Activated gamma-delta T cell treated with Interleukin-2 at 50 U/mL for 16 hours (primary cell): ENCODE measurements at regions not wholly inside any gene's neighbourhood (a gene's known extent, or its start where the extent isn't known, plus 50 kb on each side); places are given as distances from the start of the nearest gene placed in this dataset.

Source experiments
- DNase-seq: peaks from one replicate; pipeline ENCODE4 v3.0.0-alpha.2; 2020

- no peak for DNase-seq
Observed at GRCh38 chr16:49910541-49911071, 54.7 kb upstream of the ZNF423 start.

- DNase-seq = no peak
Observed at GRCh38 chr16:49911430-49911829, 55.5 kb upstream of the ZNF423 start.

- DNase-seq = no peak
Observed at GRCh38 chr16:49912721-49913120, 56.8 kb upstream of the ZNF423 start.

- DNase-seq = no peak
Observed at GRCh38 chr16:49913720-49914119, 57.8 kb upstream of the ZNF423 start.

GRCh38 chr16:49914657-49915056 is 58.7 kb upstream of the ZNF423 start:
- no peak for DNase-seq

- no peak for DNase-seq
Observed at GRCh38 chr16:49918257-49918656, 62.3 kb upstream of the ZNF423 start.

GRCh38 chr16:49919327-49919726 is 63.4 kb upstream of the ZNF423 start:
- DNase-seq = no peak

- DNase-seq = no peak
Observed at GRCh38 chr16:49920397-49920796, 64.5 kb upstream of the ZNF423 start.

GRCh38 chr16:49921106-49921505 is 65.2 kb upstream of the ZNF423 start:
- DNase-seq = no peak

- peak; percentile 16 for DNase-seq
Observed at GRCh38 chr16:49921791-49922456, 66.0 kb upstream of the ZNF423 start.

GRCh38 chr16:49923411-49923810 is 67.5 kb upstream of the ZNF423 start:
- DNase-seq = no peak

GRCh38 chr16:49924078-49924477 is 68.2 kb upstream of the ZNF423 start:
- no peak for DNase-seq

- no peak for DNase-seq
Observed at GRCh38 chr16:49926941-49927340, 71.0 kb upstream of the ZNF423 start.

GRCh38 chr16:49928176-49929041 is 72.5 kb upstream of the ZNF423 start:
- no peak for DNase-seq

GRCh38 chr16:49929626-49930025 is 73.7 kb upstream of the ZNF423 start:
- DNase-seq = no peak

GRCh38 chr16:49930841-49931240 is 74.9 kb upstream of the ZNF423 start:
- DNase-seq = no peak

- no peak for DNase-seq
Observed at GRCh38 chr16:49931266-49931665, 75.4 kb upstream of the ZNF423 start.

- DNase-seq = no peak
Observed at GRCh38 chr16:49931916-49932315, 76.0 kb upstream of the ZNF423 start.

GRCh38 chr16:49932434-49932833 is 76.5 kb upstream of the ZNF423 start:
- DNase-seq = no peak

- no peak for DNase-seq
Observed at GRCh38 chr16:49932946-49933345, 77.0 kb upstream of the ZNF423 start.

- no peak for DNase-seq
Observed at GRCh38 chr16:49936791-49937190, 80.9 kb upstream of the ZNF423 start.

GRCh38 chr16:49937886-49938285 is 82.0 kb upstream of the ZNF423 start:
- no peak for DNase-seq

GRCh38 chr16:49939495-49939894 is 83.6 kb upstream of the ZNF423 start:
- no peak for DNase-seq
